HCT116 (cell line): ENCODE measurements at regions not wholly inside any gene's neighbourhood (a gene's known extent, or its start where the extent isn't known, plus 50 kb on each side); places are given as distances from the start of the nearest gene placed in this dataset.

Experiments used
- EGR1 ChIP-seq: IDR thresholded peaks from 2 replicates; pipeline ENCODE4 v1.6.1; 2012; ENCODE audit warnings: low read depth
- ELF1 ChIP-seq: IDR thresholded peaks from 2 replicates; pipeline ENCODE4 v1.6.1; 2012; ENCODE audit warnings: low read depth, borderline replicate concordance
- EZH2 ChIP-seq: fragments of 200-600 bp; sonication (generic); IDR thresholded peaks from 2 replicates; pipeline ENCODE4 v1.6.1; 2017; ENCODE audit warnings: antibody characterized with exemption, mixed run types
- FOSL1 ChIP-seq: IDR thresholded peaks from 2 replicates; pipeline ENCODE4 v1.6.1; 2012; ENCODE audit warnings: low read depth
- POLR2A ChIP-seq: IDR thresholded peaks from 2 replicates; pipeline ENCODE4 v1.7.0; 2011; ENCODE audit warnings: borderline replicate concordance; ENCODE audit not compliant: insufficient read depth, insufficient read length; ENCODE audit errors: extremely low read depth
- RAD21 ChIP-seq: IDR thresholded peaks from 2 replicates; pipeline ENCODE4 v1.6.1; 2012; ENCODE audit warnings: low read depth, mild to moderate bottlenecking
- SIN3A ChIP-seq: IDR thresholded peaks from 2 replicates; pipeline ENCODE4 v1.6.1; 2012; ENCODE audit warnings: low read depth
- TF ChIP-seq, protein P1 (sequence below), 3 experiments: fragments of 200-600 bp in 1 of 3; sonication (generic) in 1 of 3; IDR thresholded peaks in 2 of 3; conservative IDR thresholded peaks in 1 of 3; 2 replicates each; pipeline ENCODE4 v1.5.1; 2012 to 2017; ENCODE audit warnings: low read depth in 2 of 3, low read length in 2 of 3, antibody characterized with exemption in 1 of 3, borderline replicate concordance in 1 of 3, control low read depth in 1 of 3, mild to moderate bottlenecking in 1 of 3, mixed read lengths in 1 of 3, mixed run types in 1 of 3, moderate library complexity in 1 of 3; ENCODE audit not compliant: insufficient read depth in 1 of 3
- TF ChIP-seq, protein P2 (sequence below): IDR thresholded peaks from 2 replicates; pipeline ENCODE4 v1.6.1; 2011; ENCODE audit warnings: mild to moderate bottlenecking, low read length, moderate library complexity; ENCODE audit not compliant: insufficient replicate concordance; ENCODE audit errors: extremely low read depth

GRCh38 chr15:88718731-88719130, 79.9 kb downstream of the ISG20 start:
- TF ChIP-seq, protein P1, sequence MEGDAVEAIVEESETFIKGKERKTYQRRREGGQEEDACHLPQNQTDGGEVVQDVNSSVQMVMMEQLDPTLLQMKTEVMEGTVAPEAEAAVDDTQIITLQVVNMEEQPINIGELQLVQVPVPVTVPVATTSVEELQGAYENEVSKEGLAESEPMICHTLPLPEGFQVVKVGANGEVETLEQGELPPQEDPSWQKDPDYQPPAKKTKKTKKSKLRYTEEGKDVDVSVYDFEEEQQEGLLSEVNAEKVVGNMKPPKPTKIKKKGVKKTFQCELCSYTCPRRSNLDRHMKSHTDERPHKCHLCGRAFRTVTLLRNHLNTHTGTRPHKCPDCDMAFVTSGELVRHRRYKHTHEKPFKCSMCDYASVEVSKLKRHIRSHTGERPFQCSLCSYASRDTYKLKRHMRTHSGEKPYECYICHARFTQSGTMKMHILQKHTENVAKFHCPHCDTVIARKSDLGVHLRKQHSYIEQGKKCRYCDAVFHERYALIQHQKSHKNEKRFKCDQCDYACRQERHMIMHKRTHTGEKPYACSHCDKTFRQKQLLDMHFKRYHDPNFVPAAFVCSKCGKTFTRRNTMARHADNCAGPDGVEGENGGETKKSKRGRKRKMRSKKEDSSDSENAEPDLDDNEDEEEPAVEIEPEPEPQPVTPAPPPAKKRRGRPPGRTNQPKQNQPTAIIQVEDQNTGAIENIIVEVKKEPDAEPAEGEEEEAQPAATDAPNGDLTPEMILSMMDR (IDR thresholded peaks at IDR 0.05 in 2 of 3, conservative IDR thresholded peaks at IDR 0.05 in 1 of 3; ENCODE audit: borderline replicate concordance in 1 of 3, insufficient read depth in 1 of 3, low read depth in 2 of 3, low read length in 2 of 3) = no peak
- TF ChIP-seq, protein P2, sequence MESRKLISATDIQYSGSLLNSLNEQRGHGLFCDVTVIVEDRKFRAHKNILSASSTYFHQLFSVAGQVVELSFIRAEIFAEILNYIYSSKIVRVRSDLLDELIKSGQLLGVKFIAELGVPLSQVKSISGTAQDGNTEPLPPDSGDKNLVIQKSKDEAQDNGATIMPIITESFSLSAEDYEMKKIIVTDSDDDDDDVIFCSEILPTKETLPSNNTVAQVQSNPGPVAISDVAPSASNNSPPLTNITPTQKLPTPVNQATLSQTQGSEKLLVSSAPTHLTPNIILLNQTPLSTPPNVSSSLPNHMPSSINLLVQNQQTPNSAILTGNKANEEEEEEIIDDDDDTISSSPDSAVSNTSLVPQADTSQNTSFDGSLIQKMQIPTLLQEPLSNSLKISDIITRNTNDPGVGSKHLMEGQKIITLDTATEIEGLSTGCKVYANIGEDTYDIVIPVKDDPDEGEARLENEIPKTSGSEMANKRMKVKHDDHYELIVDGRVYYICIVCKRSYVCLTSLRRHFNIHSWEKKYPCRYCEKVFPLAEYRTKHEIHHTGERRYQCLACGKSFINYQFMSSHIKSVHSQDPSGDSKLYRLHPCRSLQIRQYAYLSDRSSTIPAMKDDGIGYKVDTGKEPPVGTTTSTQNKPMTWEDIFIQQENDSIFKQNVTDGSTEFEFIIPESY = no peak
- TF ChIP-seq EZH2 (no peak), RAD21 (no peak), POLR2A (no peak), ELF1 (no peak), EGR1 (no peak), SIN3A (no peak), FOSL1 (no peak)
